ENCODE measurements at regions not wholly inside any gene's neighbourhood (a gene's known extent, or its start where the extent isn't known, plus 50 kb on each side); places are given as distances from the start of the nearest gene placed in this dataset.

DNA sequence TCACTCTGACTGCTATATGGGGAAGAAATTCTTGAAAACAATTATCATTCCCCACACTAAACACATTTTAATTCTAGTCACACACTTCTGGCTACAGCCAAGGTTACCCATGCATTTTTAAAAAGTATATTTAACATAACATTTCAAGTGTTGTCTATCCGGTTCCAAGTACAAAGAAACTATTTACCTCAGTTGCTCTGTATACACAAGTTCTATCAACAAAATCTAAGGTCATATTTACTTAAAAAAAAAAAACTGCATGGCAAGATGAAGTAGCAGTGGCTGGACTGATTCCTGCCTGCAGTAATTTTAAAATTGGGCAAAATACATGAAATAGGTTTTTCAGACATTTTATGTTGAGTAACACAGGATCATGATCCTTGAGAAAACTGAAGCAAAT lies 155.9 kb upstream of the TOM1L1 start:
- H3K9me3 ChIP-seq (ENCODE audit: control insufficient read depth, insufficient read depth, low read length) = peaks cover 12% of the 10 kb centered on the region
- H3K36me3 ChIP-seq (ENCODE audit: insufficient read depth, low read length) = no peaks in the 10 kb centered on the region
- no peak overlapping the region for H3K9ac ChIP-seq (ENCODE audit: low read depth, low read length)
- H3K4me1 ChIP-seq (ENCODE audit: insufficient read depth, low read length) = no peaks in the 10 kb centered on the region

DNA sequence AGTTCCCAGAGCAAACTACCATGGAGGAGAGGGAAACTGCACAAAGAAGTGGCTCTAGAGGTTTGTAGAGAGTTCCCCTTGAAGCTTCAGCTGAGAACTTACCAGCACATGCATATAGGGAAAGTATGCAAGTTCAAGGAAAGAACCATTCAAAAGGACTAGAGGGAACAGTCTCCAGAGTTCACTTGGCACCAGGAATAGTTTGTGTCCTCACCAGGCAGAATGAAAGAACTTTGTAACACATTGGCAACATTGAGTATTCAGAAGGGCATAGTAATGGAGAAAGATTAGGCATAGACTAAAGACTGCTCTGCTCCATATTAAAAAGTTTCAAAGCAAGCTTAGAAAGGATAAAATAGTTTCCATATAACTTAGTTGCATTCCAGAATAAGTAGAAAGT lies 155.4 kb upstream of the TOM1L1 start:
- no peaks in the 10 kb centered on the region for H3K36me3 ChIP-seq (ENCODE audit: insufficient read depth, low read length)
- no peaks in the 10 kb centered on the region for H3K4me1 ChIP-seq (ENCODE audit: insufficient read depth, low read length)
- H3K9me3 ChIP-seq (ENCODE audit: control insufficient read depth, insufficient read depth, low read length) = peaks cover 12% of the 10 kb centered on the region
- H3K9ac ChIP-seq (ENCODE audit: low read depth, low read length) = no peak overlapping the region

- H3K9me3 ChIP-seq (ENCODE audit: control insufficient read depth, insufficient read depth, low read length) = peaks cover 12% of the 10 kb centered on the region
- H3K36me3 ChIP-seq (ENCODE audit: insufficient read depth, low read length) = no peaks in the 10 kb centered on the region
- H3K4me1 ChIP-seq (ENCODE audit: insufficient read depth, low read length) = no peaks in the 10 kb centered on the region
- H3K9ac ChIP-seq (ENCODE audit: low read depth, low read length) = no peak overlapping the region
These were observed 154.8 kb upstream of the TOM1L1 start for GRCh38 chr17:54745862-54746261.

DNA sequence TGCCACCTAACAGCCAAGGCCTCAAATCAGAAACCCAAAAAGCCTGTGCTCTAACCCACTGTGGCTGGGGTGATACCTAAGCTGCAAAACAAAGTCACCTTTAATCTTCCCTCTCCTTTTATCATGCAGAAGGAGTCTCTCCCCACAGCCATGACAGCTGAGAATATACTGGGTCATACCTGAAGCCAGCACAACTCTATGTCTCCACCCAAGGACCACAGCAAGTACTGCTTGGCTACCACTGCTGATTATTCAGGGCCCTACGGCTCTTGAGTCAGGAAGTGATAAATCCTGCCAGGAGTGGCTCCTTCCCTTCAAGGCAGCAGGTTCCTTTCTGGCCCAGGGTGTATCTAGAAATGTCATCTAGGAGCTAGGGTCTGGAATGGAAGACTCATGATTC lies 151.5 kb upstream of the TOM1L1 start:
- no peaks in the 10 kb centered on the region for H3K4me1 ChIP-seq (ENCODE audit: insufficient read depth, low read length)
- no peak overlapping the region for H3K9ac ChIP-seq (ENCODE audit: low read depth, low read length)
- H3K9me3 ChIP-seq (ENCODE audit: control insufficient read depth, insufficient read depth, low read length) = peaks cover 12% of the 10 kb centered on the region
- no peaks in the 10 kb centered on the region for H3K36me3 ChIP-seq (ENCODE audit: insufficient read depth, low read length)

DNA sequence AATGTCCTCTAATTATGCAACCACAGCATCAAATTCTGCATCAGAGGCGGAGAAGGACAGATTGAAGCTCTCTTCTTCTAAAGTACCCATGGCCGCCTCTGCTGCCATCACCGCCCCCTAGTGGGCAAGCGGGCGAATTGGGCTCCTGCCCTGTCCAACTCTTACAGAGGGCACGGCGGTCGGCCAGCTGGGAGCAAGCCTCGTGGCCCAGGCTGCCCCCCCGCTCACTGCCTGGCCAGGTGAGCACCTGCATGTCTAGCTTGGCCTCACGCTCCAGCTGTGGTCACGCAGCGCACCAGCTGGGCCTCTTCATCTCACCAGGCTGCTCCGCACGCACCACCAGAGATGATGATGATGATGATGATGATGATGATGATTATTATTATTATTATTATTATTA lies 146.1 kb upstream of the TOM1L1 start:
- no peaks in the 10 kb centered on the region for H3K9me3 ChIP-seq (ENCODE audit: control insufficient read depth, insufficient read depth, low read length)
- H3K36me3 ChIP-seq (ENCODE audit: insufficient read depth, low read length) = no peaks in the 10 kb centered on the region
- H3K9ac ChIP-seq (ENCODE audit: low read depth, low read length) = no peak overlapping the region
- H3K4me1 ChIP-seq (ENCODE audit: insufficient read depth, low read length) = no peaks in the 10 kb centered on the region

DNA sequence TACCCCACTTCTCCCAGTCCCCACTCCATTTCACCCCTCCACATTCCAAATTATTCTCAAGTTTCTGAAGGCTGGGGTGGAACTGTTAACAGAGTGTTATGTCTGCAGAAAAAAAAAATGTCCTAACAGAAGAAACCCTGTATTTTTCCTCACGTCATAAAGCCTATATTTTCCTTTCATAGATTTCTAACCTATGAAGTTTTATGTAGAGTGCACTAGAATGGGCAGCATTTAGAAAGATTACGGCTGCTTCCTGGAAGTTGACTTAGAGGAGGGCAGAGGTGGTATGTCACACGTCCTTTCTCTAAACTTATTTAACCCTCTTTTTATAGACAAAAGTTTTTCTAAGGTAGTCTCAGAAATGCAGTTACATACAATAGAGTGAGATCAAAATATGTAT lies 139.8 kb upstream of the TOM1L1 start:
- Histone ChIP-seq H3K9ac (ENCODE audit: low read depth, low read length) (no peak overlapping the region), H3K9me3 (ENCODE audit: control insufficient read depth, insufficient read depth, low read length) (no peaks in the 10 kb centered on the region), H3K36me3 (ENCODE audit: insufficient read depth, low read length) (no peaks in the 10 kb centered on the region), H3K4me1 (ENCODE audit: insufficient read depth, low read length) (no peaks in the 10 kb centered on the region)

- Histone ChIP-seq H3K4me1 (ENCODE audit: insufficient read depth, low read length) (peaks cover 6% of the 10 kb centered on the region; the same call in 1 of the 2 replicates), H3K9me3 (ENCODE audit: control insufficient read depth, insufficient read depth, low read length) (no peaks in the 10 kb centered on the region), H3K36me3 (ENCODE audit: insufficient read depth, low read length) (no peaks in the 10 kb centered on the region), H3K9ac (ENCODE audit: low read depth, low read length) (no peak overlapping the region)
These were observed 129.8 kb upstream of the TOM1L1 start for GRCh38 chr17:54770836-54771235.

GRCh38 chr17:54771409-54771915 lies 129.2 kb upstream of the TOM1L1 start:
- H3K9me3 ChIP-seq (ENCODE audit: control insufficient read depth, insufficient read depth, low read length) = no peaks in the 10 kb centered on the region
- no peak overlapping the region for H3K9ac ChIP-seq (ENCODE audit: low read depth, low read length)
- peaks cover 6% of the 10 kb centered on the region; the same call in 1 of the 2 replicates for H3K4me1 ChIP-seq (ENCODE audit: insufficient read depth, low read length)
- no peaks in the 10 kb centered on the region for H3K36me3 ChIP-seq (ENCODE audit: insufficient read depth, low read length)

- no peaks in the 10 kb centered on the region for H3K9me3 ChIP-seq (ENCODE audit: control insufficient read depth, insufficient read depth, low read length)
- no peak overlapping the region for H3K9ac ChIP-seq (ENCODE audit: low read depth, low read length)
- no peaks in the 10 kb centered on the region for H3K36me3 ChIP-seq (ENCODE audit: insufficient read depth, low read length)
- H3K4me1 ChIP-seq (ENCODE audit: insufficient read depth, low read length) = no peaks in the 10 kb centered on the region
These were observed 120.4 kb upstream of the TOM1L1 start for GRCh38 chr17:54780238-54780637.

GRCh38 chr17:54781389-54781788 lies 119.3 kb upstream of the TOM1L1 start:
- H3K36me3 ChIP-seq (ENCODE audit: insufficient read depth, low read length) = no peaks in the 10 kb centered on the region
- H3K4me1 ChIP-seq (ENCODE audit: insufficient read depth, low read length) = no peaks in the 10 kb centered on the region
- H3K9ac ChIP-seq (ENCODE audit: low read depth, low read length) = no peak overlapping the region
- H3K9me3 ChIP-seq (ENCODE audit: control insufficient read depth, insufficient read depth, low read length) = no peaks in the 10 kb centered on the region

DNA sequence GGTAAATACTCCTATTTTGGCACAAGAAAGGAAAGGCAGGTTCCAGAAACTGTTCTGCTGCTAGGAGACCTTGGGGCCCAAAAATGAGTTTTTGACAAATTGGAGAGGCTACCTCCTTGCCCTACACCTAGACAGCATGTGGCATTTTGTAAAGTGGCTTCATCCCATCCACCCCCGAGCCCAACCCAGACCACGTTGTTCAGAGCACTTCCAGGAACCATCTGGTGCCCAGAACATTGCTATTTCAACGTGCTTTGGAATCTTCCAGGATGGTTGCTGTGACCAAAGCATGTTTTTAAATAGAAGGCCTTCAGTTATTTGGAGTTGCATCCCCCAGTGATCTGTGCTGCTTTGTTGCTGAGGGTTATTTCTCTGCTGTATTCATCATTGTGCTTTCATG lies 116.3 kb upstream of the TOM1L1 start:
- no peaks in the 10 kb centered on the region for H3K4me1 ChIP-seq (ENCODE audit: insufficient read depth, low read length)
- H3K36me3 ChIP-seq (ENCODE audit: insufficient read depth, low read length) = no peaks in the 10 kb centered on the region
- H3K9me3 ChIP-seq (ENCODE audit: control insufficient read depth, insufficient read depth, low read length) = no peaks in the 10 kb centered on the region

GRCh38 chr17:54785643-54786268 lies 114.9 kb upstream of the TOM1L1 start:
- H3K9me3 ChIP-seq (ENCODE audit: control insufficient read depth, insufficient read depth, low read length) = no peaks in the 10 kb centered on the region
- no peak overlapping the region for H3K9ac ChIP-seq (ENCODE audit: low read depth, low read length)
- H3K4me1 ChIP-seq (ENCODE audit: insufficient read depth, low read length) = no peaks in the 10 kb centered on the region
- H3K36me3 ChIP-seq (ENCODE audit: insufficient read depth, low read length) = no peaks in the 10 kb centered on the region

More for the DNA sequence above, 116.3 kb upstream of the TOM1L1 start:
- H3K9ac ChIP-seq (ENCODE audit: low read depth, low read length) = no peak overlapping the region

DNA sequence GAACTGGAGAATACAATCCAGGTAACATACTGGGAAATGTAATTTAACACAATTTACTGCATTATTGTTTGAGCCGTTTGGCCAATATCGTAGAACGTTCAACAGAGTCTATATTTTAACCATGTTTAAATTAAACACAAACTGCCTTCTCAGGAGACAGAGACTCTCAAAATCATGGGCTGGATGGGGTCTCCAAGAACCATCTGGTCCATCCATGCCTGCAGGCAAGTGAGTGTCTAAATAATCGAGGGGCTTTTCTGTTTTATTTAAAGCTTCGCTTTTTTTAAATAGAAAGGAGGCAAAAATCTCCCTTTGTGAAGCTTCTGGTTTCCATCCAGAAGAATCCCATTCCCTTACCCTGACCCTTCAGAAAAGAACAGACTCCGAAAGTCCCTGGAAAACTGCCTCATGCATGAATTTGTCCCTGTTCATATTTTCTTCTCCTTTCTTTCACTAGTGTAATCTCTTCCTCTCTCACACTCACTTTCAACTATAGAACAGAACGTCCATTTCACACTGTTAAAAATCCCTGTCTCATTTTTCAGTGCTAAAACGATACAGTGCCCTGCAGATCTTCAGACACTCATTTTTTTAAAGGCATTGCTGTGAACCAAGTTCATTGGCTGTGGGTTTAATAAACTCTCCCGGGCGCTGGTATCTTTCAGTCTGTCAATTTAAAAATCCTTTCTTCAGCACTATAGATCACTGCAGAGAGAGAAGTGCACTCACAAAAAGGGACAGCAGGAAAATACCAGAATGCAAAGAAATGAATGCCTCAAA lies 111.4 kb upstream of the TOM1L1 start:
- Histone ChIP-seq H3K4me1 (ENCODE audit: insufficient read depth, low read length) (no peaks in the 10 kb centered on the region), H3K36me3 (ENCODE audit: insufficient read depth, low read length) (no peaks in the 10 kb centered on the region), H3K9ac (ENCODE audit: low read depth, low read length) (no peak overlapping the region), H3K9me3 (ENCODE audit: control insufficient read depth, insufficient read depth, low read length) (no peaks in the 10 kb centered on the region)

DNA sequence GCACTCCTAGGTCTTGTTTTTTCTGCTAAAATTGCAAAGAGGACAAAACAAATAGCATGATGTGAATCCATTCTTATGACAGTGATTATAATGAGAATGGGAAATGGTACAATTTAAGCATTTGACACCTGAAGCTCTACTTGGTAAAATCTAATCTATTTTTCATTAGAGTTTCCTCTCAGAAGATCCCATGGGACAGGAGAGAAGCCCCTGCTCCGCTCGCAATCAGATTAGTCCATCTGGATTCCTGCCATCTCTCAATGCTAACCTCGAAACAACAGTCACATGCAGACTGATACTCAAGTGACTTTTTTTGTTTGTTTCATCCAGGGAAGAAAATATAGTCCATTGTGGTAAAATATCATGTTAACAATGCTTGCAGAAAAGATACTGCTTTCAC lies 107.4 kb upstream of the TOM1L1 start:
- H3K9me3 ChIP-seq (ENCODE audit: control insufficient read depth, insufficient read depth, low read length) = no peaks in the 10 kb centered on the region
- H3K36me3 ChIP-seq (ENCODE audit: insufficient read depth, low read length) = no peaks in the 10 kb centered on the region
- no peak overlapping the region for H3K9ac ChIP-seq (ENCODE audit: low read depth, low read length)
- no peaks in the 10 kb centered on the region for H3K4me1 ChIP-seq (ENCODE audit: insufficient read depth, low read length)

GRCh38 chr17:54795046-54795445 lies 105.6 kb upstream of the TOM1L1 start:
- H3K4me1 ChIP-seq (ENCODE audit: insufficient read depth, low read length) = no peaks in the 10 kb centered on the region

More at GRCh38 chr17:54795046-54795445, 105.6 kb upstream of the TOM1L1 start:
- no peaks in the 10 kb centered on the region for H3K9me3 ChIP-seq (ENCODE audit: control insufficient read depth, insufficient read depth, low read length)
- H3K9ac ChIP-seq (ENCODE audit: low read depth, low read length) = no peak overlapping the region
- no peaks in the 10 kb centered on the region for H3K36me3 ChIP-seq (ENCODE audit: insufficient read depth, low read length)
